Left renal pelvis (tissue), 4 donors: ENCODE measurements at regions not wholly inside any gene's neighbourhood (a gene's known extent, or its start where the extent isn't known, plus 50 kb on each side); places are given as distances from the start of the nearest gene placed in this dataset.
"Not testable (repeated sequence)": the region's sequence is repeated elsewhere in the genome, so short reads cannot be mapped to it uniquely, and the experiment has no call there.

Experiments used
- DNase-seq, 4 donors: peaks; one replicate each; pipeline ENCODE4 v3.0.0-alpha.2; 2013; ENCODE audit warnings: low read depth in 4 of 4, low spot score in 3 of 4

GRCh38 chr15:77910030-77910911 lies 167.2 kb downstream of the TBC1D2B start:
- DNase-seq: peak; percentile 53 to 72 (median 67)

- DNase-seq: no peak
These were observed 168.2 kb downstream of the TBC1D2B start for GRCh38 chr15:77909182-77909940.

- not testable (repeated sequence) for DNase-seq
These were observed 168.8 kb downstream of the TBC1D2B start for GRCh38 chr15:77908752-77909111.

GRCh38 chr15:77907824-77908751 lies 169.4 kb downstream of the TBC1D2B start:
- no peak for DNase-seq

- DNase-seq: not testable (repeated sequence)
These were observed 171.2 kb downstream of the TBC1D2B start for GRCh38 chr15:77906062-77906990.

- no peak for DNase-seq
These were observed 172.1 kb downstream of the TBC1D2B start for GRCh38 chr15:77905301-77905920.

GRCh38 chr15:77904901-77905300 lies 172.6 kb downstream of the TBC1D2B start:
- DNase-seq: no peak

GRCh38 chr15:77904436-77904821 lies 173.1 kb downstream of the TBC1D2B start:
- no peak for DNase-seq

- not testable (repeated sequence) for DNase-seq
These were observed 173.6 kb downstream of the TBC1D2B start for GRCh38 chr15:77903761-77904435.

GRCh38 chr15:77902921-77903760 lies 174.4 kb downstream of the TBC1D2B start:
- DNase-seq: not testable (repeated sequence)

- DNase-seq: no peak
These were observed 175.4 kb downstream of the TBC1D2B start for GRCh38 chr15:77901921-77902750.

- DNase-seq: no peak
These were observed 176.1 kb downstream of the TBC1D2B start for GRCh38 chr15:77901251-77901881.

- not testable (repeated sequence) for DNase-seq
These were observed 177.1 kb downstream of the TBC1D2B start for GRCh38 chr15:77900331-77900963.

GRCh38 chr15:77899776-77900175 lies 177.7 kb downstream of the TBC1D2B start:
- DNase-seq: not testable (repeated sequence)

GRCh38 chr15:77898811-77899730 lies 178.4 kb downstream of the TBC1D2B start:
- DNase-seq: no peak
